ENCODE measurements at regions not wholly inside any gene's neighbourhood (a gene's known extent, or its start where the extent isn't known, plus 50 kb on each side); places are given as distances from the start of the nearest gene placed in this dataset.
"Not testable (repeated sequence)": the region's sequence is repeated elsewhere in the genome, so short reads cannot be mapped to it uniquely, and the experiment has no call there.

DNA sequence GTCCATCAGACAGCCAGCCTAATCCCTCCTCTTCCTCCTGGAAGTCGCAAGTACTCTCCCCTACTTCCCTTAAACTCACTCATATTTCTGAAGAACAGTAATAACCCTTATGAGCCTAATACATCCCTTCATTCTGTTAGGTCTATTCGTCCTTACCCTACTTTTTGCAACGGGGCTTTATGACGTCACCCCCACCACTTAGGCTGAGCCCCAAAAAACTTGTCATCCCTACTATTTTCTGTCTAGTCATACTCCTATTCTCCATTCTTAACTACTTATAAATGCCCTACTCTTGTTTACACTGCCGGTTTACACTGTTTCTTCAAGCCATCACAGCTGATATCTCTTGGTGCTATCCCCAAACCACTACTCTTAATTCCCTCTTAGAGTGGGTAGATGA lies 674.7 kb upstream of the GJE1 start:
- TF ChIP-seq CTCF (conservative IDR thresholded peaks at IDR 0.05); EZH2 (IDR thresholded peaks at IDR 0.05; ENCODE audit: low read depth): not testable (repeated sequence)

Data from PC-9 (cell line).